Neural progenitor cell (in vitro differentiated cells): ENCODE measurements at regions not wholly inside any gene's neighbourhood (a gene's known extent, or its start where the extent isn't known, plus 50 kb on each side); places are given as distances from the start of the nearest gene placed in this dataset.

Source experiments
- EZH2 ChIP-seq: fragments of 200-600 bp; sonication (generic); IDR thresholded peaks from 2 replicates; pipeline ENCODE4 v1.6.1; 2017; ENCODE audit warnings: antibody characterized with exemption, mild to moderate bottlenecking, moderate library complexity
- EZH2phosphoT487 ChIP-seq: fragments of 200-600 bp; sonication (generic); IDR thresholded peaks from 2 replicates; pipeline ENCODE4 v1.6.1; 2017; ENCODE audit warnings: antibody characterized with exemption
- TF ChIP-seq, protein P1 (sequence below): fragments of 200-600 bp; sonication (generic); IDR thresholded peaks from 2 replicates; pipeline ENCODE4 v1.5.1; 2017; ENCODE audit warnings: antibody characterized with exemption, mild to moderate bottlenecking

DNA sequence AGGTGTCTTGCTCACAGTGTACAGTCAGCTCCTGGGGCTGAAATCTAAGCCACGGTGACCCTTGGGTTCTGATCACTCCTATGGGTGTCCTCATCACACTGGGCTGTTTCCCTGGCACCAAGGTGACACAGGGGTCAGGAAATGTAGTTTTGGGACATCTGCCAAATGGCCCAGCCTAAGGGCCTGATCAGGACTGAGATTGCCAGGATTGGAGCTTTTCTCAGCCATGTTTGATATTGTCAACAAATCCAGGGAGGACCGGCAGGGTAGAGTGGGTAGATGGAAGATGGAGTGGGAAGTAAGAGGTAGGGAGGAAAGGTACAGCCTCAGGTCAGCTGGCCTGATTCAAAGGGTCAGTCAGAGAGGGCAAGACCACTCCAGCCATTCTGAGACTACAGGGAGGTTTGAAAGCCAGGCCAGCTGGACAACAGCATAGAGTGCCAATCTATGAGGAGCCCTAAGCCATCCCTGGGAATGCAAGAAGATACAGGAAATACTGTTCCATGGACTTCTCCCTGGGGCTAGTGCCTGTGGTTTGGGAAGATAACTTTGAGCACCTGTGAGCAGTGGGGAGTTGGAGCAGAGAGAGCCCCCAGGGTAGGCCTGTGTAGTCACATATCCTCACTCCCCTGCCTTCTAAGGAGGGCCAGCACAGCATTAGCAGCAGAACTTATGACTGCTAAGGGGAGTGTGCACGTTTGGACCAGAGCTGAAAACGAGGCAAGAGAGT is 377.3 kb upstream of the ZMIZ1 start:
- TF ChIP-seq, protein P1, sequence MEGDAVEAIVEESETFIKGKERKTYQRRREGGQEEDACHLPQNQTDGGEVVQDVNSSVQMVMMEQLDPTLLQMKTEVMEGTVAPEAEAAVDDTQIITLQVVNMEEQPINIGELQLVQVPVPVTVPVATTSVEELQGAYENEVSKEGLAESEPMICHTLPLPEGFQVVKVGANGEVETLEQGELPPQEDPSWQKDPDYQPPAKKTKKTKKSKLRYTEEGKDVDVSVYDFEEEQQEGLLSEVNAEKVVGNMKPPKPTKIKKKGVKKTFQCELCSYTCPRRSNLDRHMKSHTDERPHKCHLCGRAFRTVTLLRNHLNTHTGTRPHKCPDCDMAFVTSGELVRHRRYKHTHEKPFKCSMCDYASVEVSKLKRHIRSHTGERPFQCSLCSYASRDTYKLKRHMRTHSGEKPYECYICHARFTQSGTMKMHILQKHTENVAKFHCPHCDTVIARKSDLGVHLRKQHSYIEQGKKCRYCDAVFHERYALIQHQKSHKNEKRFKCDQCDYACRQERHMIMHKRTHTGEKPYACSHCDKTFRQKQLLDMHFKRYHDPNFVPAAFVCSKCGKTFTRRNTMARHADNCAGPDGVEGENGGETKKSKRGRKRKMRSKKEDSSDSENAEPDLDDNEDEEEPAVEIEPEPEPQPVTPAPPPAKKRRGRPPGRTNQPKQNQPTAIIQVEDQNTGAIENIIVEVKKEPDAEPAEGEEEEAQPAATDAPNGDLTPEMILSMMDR: no peak
- no peak for TF ChIP-seq EZH2
- TF ChIP-seq EZH2phosphoT487: no peak
